ENCODE measurements at regions not wholly inside any gene's neighbourhood (a gene's known extent, or its start where the extent isn't known, plus 50 kb on each side); places are given as distances from the start of the nearest gene placed in this dataset.
"Not testable (repeated sequence)": the region's sequence is repeated elsewhere in the genome, so short reads cannot be mapped to it uniquely, and the experiment has no call there.

GRCh38 chr4:77450006-77450405 lies 155.6 kb upstream of the CXCL13 start:
- no peak for DNase-seq

GRCh38 chr4:77451530-77451929 lies 154.1 kb upstream of the CXCL13 start:
- DNase-seq: no peak

GRCh38 chr4:77452117-77452516 lies 153.5 kb upstream of the CXCL13 start:
- DNase-seq: not testable (repeated sequence)

GRCh38 chr4:77453911-77454310 lies 151.7 kb upstream of the CXCL13 start:
- DNase-seq: no peak

GRCh38 chr4:77454858-77455257 lies 150.8 kb upstream of the CXCL13 start:
- DNase-seq: no peak

- DNase-seq: not testable (repeated sequence)
Observed at GRCh38 chr4:77464100-77464499, 141.5 kb upstream of the CXCL13 start.

GRCh38 chr4:77465271-77465670 lies 140.3 kb upstream of the CXCL13 start:
- no peak for DNase-seq

GRCh38 chr4:77466430-77466829 lies 139.2 kb upstream of the CXCL13 start:
- DNase-seq: no peak

GRCh38 chr4:77471821-77472495 lies 133.7 kb upstream of the CXCL13 start:
- DNase-seq: no peak

GRCh38 chr4:77473509-77473908 lies 132.1 kb upstream of the CXCL13 start:
- no peak for DNase-seq

- DNase-seq: no peak
Observed at GRCh38 chr4:77481856-77482255, 123.8 kb upstream of the CXCL13 start.

- no peak for DNase-seq
Observed at GRCh38 chr4:77488882-77489281, 116.7 kb upstream of the CXCL13 start.

- no peak for DNase-seq
Observed at GRCh38 chr4:77493120-77493752, 112.4 kb upstream of the CXCL13 start.

- DNase-seq: no peak
Observed at GRCh38 chr4:77493829-77494551, 111.6 kb upstream of the CXCL13 start.

- DNase-seq: no peak
Observed at GRCh38 chr4:77496457-77496856, 109.2 kb upstream of the CXCL13 start.

- no peak for DNase-seq
Observed at GRCh38 chr4:77500801-77501200, 104.8 kb upstream of the CXCL13 start.

- no peak for DNase-seq
Observed at GRCh38 chr4:77501240-77501639, 104.4 kb upstream of the CXCL13 start.

- no peak for DNase-seq
Observed at GRCh38 chr4:77501851-77502250, 103.8 kb upstream of the CXCL13 start.

- DNase-seq: no peak
Observed at GRCh38 chr4:77504407-77504806, 101.2 kb upstream of the CXCL13 start.

- DNase-seq: no peak
Observed at GRCh38 chr4:77505275-77505957, 100.2 kb upstream of the CXCL13 start.

GRCh38 chr4:77505958-77506319 lies 99.7 kb upstream of the CXCL13 start:
- DNase-seq: no peak

- no peak for DNase-seq
Observed at GRCh38 chr4:77510367-77510766, 95.3 kb upstream of the CXCL13 start.

- no peak for DNase-seq
Observed at GRCh38 chr4:77525538-77525937, 80.1 kb upstream of the CXCL13 start.

- DNase-seq: not testable (repeated sequence)
Observed at GRCh38 chr4:77527900-77528299, 77.7 kb upstream of the CXCL13 start.

Data from stimulated activated naive CD4-positive, alpha-beta T cell (primary cell).